HepG2 (cell line): ENCODE measurements at regions not wholly inside any gene's neighbourhood (a gene's known extent, or its start where the extent isn't known, plus 50 kb on each side); places are given as distances from the start of the nearest gene placed in this dataset.
A peak's percentile ranks its signal among the peaks of the same experiment; 100 is the strongest.

Source experiments
- ATAC-seq: fragments of 200-7000 bp; cut with Tn5 transposase; 3 replicates; pipeline ENCODE4 v1.9.1; 2020; ENCODE audit warnings: mild to moderate bottlenecking, moderate library complexity
- BruUV-seq: library from RNA; stranded (reverse); fragments of 400-500 nt; replicated peaks from 2 replicates; lab custom pipeline; 2021; lab: Mats Ljungman, UMichigan
- CTCF ChIA-PET: fragments of 300-600 bp; formaldehyde crosslinking; extraction: SDS; loops from one replicate; lab custom pipeline; 2021; ENCODE audit warnings: low total read pairs, inconsistent platforms, low intra/inter-chr PET ratio; lab: Yijun Ruan, JAX
- POLR2A ChIA-PET: fragments of 350-600 bp; sonication (Branson Sonifier 250); formaldehyde crosslinking; loops from one replicate; lab custom pipeline; 2020; ENCODE audit warnings: antibody characterized with exemption, inconsistent platforms; lab: Yijun Ruan, JAX
- DNase-seq: peaks from one replicate; pipeline ENCODE4 v3.0.0-alpha.2; 2015; ENCODE audit warnings: low spot score
- FAIRE-seq: peaks from 3 replicates; lab custom pipeline; 2011; peaks lifted over from hg19 to GRCh38; lab: Jason Lieb, UNC
- H2AFZ ChIP-seq: one replicate; pipeline ENCODE4 v1.6.1; 2011; ENCODE audit warnings: low read length, inconsistent platforms
- H3K27ac ChIP-seq: fragments of 300-600 bp; 3 replicates; pipeline ENCODE4 v1.8.0; 2011; ENCODE audit warnings: mixed run types, mild to moderate bottlenecking, mixed read lengths, low read length, inconsistent platforms; ENCODE audit not compliant: insufficient read depth; ENCODE audit errors: extremely low read length
- H3K27me3 ChIP-seq, 2 experiments: fragments of 200-600 bp in 1 of 2; 2 replicates in 1 of 2; 3 replicates in 1 of 2; pipeline versions ENCODE4 v1.6.0 to v1.8.0; 2011; ENCODE audit warnings: low read length in 2 of 2, mild to moderate bottlenecking in 2 of 2, moderate library complexity in 2 of 2, inconsistent platforms in 1 of 2; ENCODE audit not compliant: insufficient read depth in 2 of 2, control insufficient read depth in 1 of 2
- H3K36me3 ChIP-seq, 2 experiments: fragments of 200-600 bp in 1 of 2; replicated peaks in 1 of 2; 2 replicates in 1 of 2; 3 replicates in 1 of 2; pipeline versions ENCODE4 v1.5.1 to v1.8.0; 2011; ENCODE audit warnings: low read length in 2 of 2, inconsistent platforms in 1 of 2; ENCODE audit not compliant: insufficient read depth in 2 of 2, control insufficient read depth in 1 of 2
- H3K4me1 ChIP-seq: 2 replicates; pipeline ENCODE4 v1.5.1; 2012; ENCODE audit warnings: low read length, inconsistent platforms; ENCODE audit not compliant: insufficient read depth
- H3K4me2 ChIP-seq: 2 replicates; pipeline ENCODE4 v1.6.0; 2011; ENCODE audit warnings: low read depth, low read length, inconsistent platforms
- H3K4me3 ChIP-seq, 3 experiments: fragments of 200-600 bp in 1 of 3; sonication (generic), shearing (Covaris generic) in 1 of 3; replicated peaks in 1 of 3; 2 replicates each; pipeline ENCODE4 v1.5.1; 2011 to 2016; ENCODE audit warnings: low read length in 3 of 3, inconsistent platforms in 2 of 3, low read depth in 2 of 3, mild to moderate bottlenecking in 2 of 3, control low read depth in 1 of 3, mixed read lengths in 1 of 3; ENCODE audit not compliant: insufficient read depth in 1 of 3
- H3K79me2 ChIP-seq: one replicate; pipeline ENCODE4 v1.6.1; 2011; ENCODE audit warnings: low read length, inconsistent platforms; ENCODE audit not compliant: insufficient read depth
- H3K9ac ChIP-seq: 2 replicates; pipeline ENCODE4 v1.6.0; 2011; ENCODE audit warnings: mild to moderate bottlenecking, low read depth, low read length, inconsistent platforms; ENCODE audit not compliant: insufficient read depth
- H3K9me3 ChIP-seq: 2 replicates; pipeline ENCODE4 v1.5.1; 2012; ENCODE audit warnings: mild to moderate bottlenecking, low read length
- H4K20me1 ChIP-seq: 2 replicates; pipeline ENCODE4 v1.6.0; 2011; ENCODE audit warnings: inconsistent platforms, mild to moderate bottlenecking, low read length, moderate library complexity; ENCODE audit not compliant: insufficient read depth
- MIER2 ChIP-seq: IDR thresholded peaks from 2 replicates; pipeline ENCODE4 v1.6.1; 2016; ENCODE audit warnings: missing biosample characterization, missing genetic modification reagents
- REST ChIP-seq, 2 experiments: IDR thresholded peaks; 2 replicates each; pipeline ENCODE4 v1.6.1; 2011 to 2012; ENCODE audit warnings: low read length in 2 of 2, borderline replicate concordance in 1 of 2, low read depth in 1 of 2, mild to moderate bottlenecking in 1 of 2, moderate library complexity in 1 of 2
- THAP8 ChIP-seq: sonication (generic); formaldehyde crosslinking; IDR thresholded peaks from 2 replicates; pipeline ENCODE4 v1.5.1; 2020; ENCODE audit warnings: missing genetic modification reagents, mild to moderate bottlenecking, borderline replicate concordance
- WGBS: methylation state at CpG from one replicate; pipeline ENCODE4 v1.1.6; 2017; ENCODE audit warnings: low lambda C conversion rate; 5-methylcytosine and 5-hydroxymethylcytosine counted together
- in situ Hi-C: cut with HindIII; loops from 2 replicates; pipeline ENCODE4 v1.10.0; 2017; ENCODE audit warnings: low pct_unique_long_range_greater_than_20kb; ENCODE audit not compliant: extremely low pct_ligation_motif_present
- intact Hi-C: fragments of 100-400 bp; cut with micrococcal nuclease; formaldehyde crosslinking; loops from one replicate; pipeline ENCODE4 v1.10.0; 2022; ENCODE audit not compliant: unreplicated experiment

- FAIRE-seq = no peak
- in situ Hi-C loops = no loop called here
These were observed 242.1 kb upstream of the GJE1 start for GRCh38 chr6:141890661-141891060.

More at GRCh38 chr6:141890661-141891060, 242.1 kb upstream of the GJE1 start:
- Histone ChIP-seq H2AFZ (no peak overlapping the region), H4K20me1 (no peaks in the 10 kb centered on the region), H3K4me2 (no peak overlapping the region), H3K9me3 (no peaks in the 10 kb centered on the region), H3K36me3 (no peaks in the 10 kb centered on the region), H3K27ac (no peak overlapping the region), H3K4me1 (no peaks in the 10 kb centered on the region), H3K79me2 (no peaks in the 10 kb centered on the region), H3K4me3 (no peak overlapping the region), H3K27me3 (no peaks in the 10 kb centered on the region), H3K9ac (no peak overlapping the region)
- intact Hi-C loops = no loop called here
- WGBS = 0% methylated on average over 2 of the region's 2 CpGs
- ChIA-PET CTCF (no interaction called here), POLR2A (no interaction called here)
- DNase-seq = no peak
- ATAC-seq = no peak
- no TSS peak for BruUV-seq
- TF ChIP-seq THAP8 (no peak), MIER2 (CRISPR knock-in tag) (0 out of 2 replicates have a peak, but pooled peaks have one; percentile 20), REST (IDR thresholded peaks at IDR 0.05; ENCODE audit: borderline replicate concordance in 1 of 2, low read depth in 1 of 2, low read length in 2 of 2) (peak; percentile 17 to 79)
